ENCODE measurements at regions not wholly inside any gene's neighbourhood (a gene's known extent, or its start where the extent isn't known, plus 50 kb on each side); places are given as distances from the start of the nearest gene placed in this dataset.

- Histone ChIP-seq H3K4me2 (ENCODE audit: control insufficient read depth, insufficient read depth) (no peak overlapping the region), H3K27ac (ENCODE audit: control insufficient read depth, insufficient read depth) (no peak overlapping the region), H2AFZ (ENCODE audit: control insufficient read depth, low read depth, low read length) (no peak overlapping the region), H3K4me3 (no peak overlapping the region), H3K4me1 (ENCODE audit: control insufficient read depth, insufficient read depth, low read length) (no peaks in the 10 kb centered on the region), H3K79me2 (ENCODE audit: control insufficient read depth, insufficient read depth, low read length) (no peaks in the 10 kb centered on the region), H3K9ac (ENCODE audit: control insufficient read depth, insufficient read depth, low read length) (no peak overlapping the region), H3K9me3 (replicated peaks; ENCODE audit: control insufficient read depth, insufficient read depth, low read length) (no peaks in the 10 kb centered on the region), H4K20me1 (ENCODE audit: control insufficient read depth, insufficient read depth) (no peaks in the 10 kb centered on the region), H3K27me3 (replicated peaks in 1 of 2; ENCODE audit: control insufficient read depth in 2 of 2, insufficient read depth in 2 of 2, low read length in 1 of 2) (no peaks in the 10 kb centered on the region), H3K36me3 (ENCODE audit: control insufficient read depth in 2 of 2, insufficient read depth in 2 of 2, low read length in 1 of 2) (no peaks in the 10 kb centered on the region)
- CTCF ChIA-PET = no interaction called here
- RAD21 ChIA-PET (ENCODE audit: unreplicated experiment) = no interaction called here
- intact Hi-C loops (cut with micrococcal nuclease; ENCODE audit: unreplicated experiment) (no loop called here), in situ Hi-C loops (cut with MboI) (no loop called here)
- POLR2A ChIA-PET = no interaction called here
- WGBS (ENCODE audit: insufficient coverage, insufficient replicate concordance, low lambda C conversion rate, missing lambda C conversion rate) = 58% methylated on average over 6 of the region's 6 CpGs
- no peak for ATAC-seq
- BruUV-seq (replicated peaks) = no TSS peak
- FAIRE-seq = no peak
- SMC1A ChIA-PET (ENCODE audit: uncharacterized antibody, unreplicated experiment) = no interaction called here
- no peak for DNase-seq (ENCODE audit: low read depth, low spot score)
- TF ChIP-seq PRDM15 (CRISPR knock-in tag; IDR thresholded peaks at IDR 0.05) (no peak), CUX1 (IDR thresholded peaks at IDR 0.05; ENCODE audit: insufficient replicate concordance, low read depth, low read length) (no peak), ZBTB40 (IDR thresholded peaks at IDR 0.05; ENCODE audit: borderline replicate concordance) (no peak), MEF2B (IDR thresholded peaks at IDR 0.05; ENCODE audit: partially characterized antibody, poor library complexity, severe bottlenecking) (no peak), ASH2L (IDR thresholded peaks at IDR 0.05; ENCODE audit: borderline replicate concordance, low read depth) (no peak), BACH1 (IDR thresholded peaks at IDR 0.05; ENCODE audit: borderline replicate concordance) (no peak), IRF3 (IDR thresholded peaks at IDR 0.05) (no peak), PKNOX1 (IDR thresholded peaks at IDR 0.05) (no peak), STAT3 (IDR thresholded peaks at IDR 0.05; ENCODE audit: low read depth, low read length) (no peak)
Measured at GRCh38 chr15:35810007-35810406, 264.0 kb upstream of the DPH6 start.

All from GM12878 (cell line).